CD4-positive, alpha-beta memory T cell (primary cell): ENCODE measurements at regions not wholly inside any gene's neighbourhood (a gene's known extent, or its start where the extent isn't known, plus 50 kb on each side); places are given as distances from the start of the nearest gene placed in this dataset.
"Not testable (repeated sequence)": the region's sequence is repeated elsewhere in the genome, so short reads cannot be mapped to it uniquely, and the experiment has no call there.

ENCODE experiments used
- CTCF ChIA-PET: fragments of 350-600 bp; sonication (Branson Sonifier 250); formaldehyde crosslinking; loops from one replicate; lab custom pipeline; 2021; ENCODE audit warnings: inconsistent platforms; ENCODE audit not compliant: partially characterized antibody; lab: Charles Lee
- POLR2A ChIA-PET: fragments of 350-600 bp; sonication (Branson Sonifier 250); formaldehyde crosslinking; loops from one replicate; lab custom pipeline; 2021; ENCODE audit not compliant: partially characterized antibody; lab: Charles Lee
- DNase-seq, 5 donors: peaks; one replicate each; pipeline versions ENCODE4 v3.0.0 to v3.0.0-alpha.2; 2020 to 2022; ENCODE audit warnings: mixed read lengths in 1 of 5
- H3K27ac ChIP-seq: one replicate; pipeline ENCODE4 v1.7.0; 2013; ENCODE audit warnings: low read depth, low read length
- H3K27me3 ChIP-seq: 2 replicates; pipeline ENCODE4 v1.7.0; 2013; ENCODE audit warnings: mild to moderate bottlenecking, low read length, moderate library complexity; ENCODE audit not compliant: insufficient read depth
- H3K36me3 ChIP-seq: 2 replicates; pipeline ENCODE4 v1.7.0; 2013; ENCODE audit warnings: mild to moderate bottlenecking, low read length, moderate library complexity; ENCODE audit not compliant: insufficient read depth
- H3K4me1 ChIP-seq: 2 replicates; pipeline ENCODE4 v1.7.0; 2013; ENCODE audit warnings: mild to moderate bottlenecking, low read length, moderate library complexity; ENCODE audit not compliant: insufficient read depth
- H3K4me3 ChIP-seq, 2 donors: one replicate each; pipeline ENCODE4 v1.7.0; 2013; ENCODE audit warnings: low read length in 2 of 2, mild to moderate bottlenecking in 1 of 2
- H3K9me3 ChIP-seq, 2 donors: one replicate each; pipeline ENCODE4 v1.7.0; 2013; ENCODE audit warnings: low read length in 2 of 2, control low read depth in 1 of 2; ENCODE audit not compliant: control insufficient read depth in 1 of 2
- H3K27ac Mint-ChIP-seq, 7 donors: one replicate each; pipeline ENCODE4 v1.8.0; 2020 to 2021; ENCODE audit warnings: mixed read lengths in 7 of 7, mild to moderate bottlenecking in 6 of 7, inconsistent platforms in 3 of 7, moderate library complexity in 3 of 7
- H3K27me3 Mint-ChIP-seq, 2 donors: one replicate each; pipeline ENCODE4 v1.8.0; 2020 to 2021; ENCODE audit warnings: mixed read lengths in 2 of 2
- H3K36me3 Mint-ChIP-seq, 2 donors: one replicate each; pipeline ENCODE4 v1.8.0; 2020 to 2021; ENCODE audit warnings: mixed read lengths in 2 of 2, inconsistent platforms in 1 of 2, mild to moderate bottlenecking in 1 of 2
- H3K4me1 Mint-ChIP-seq, 4 donors: one replicate each; pipeline ENCODE4 v1.8.0; 2020 to 2021; ENCODE audit warnings: mixed read lengths in 4 of 4, mild to moderate bottlenecking in 1 of 4
- H3K4me3 Mint-ChIP-seq, 8 donors: one replicate each; pipeline ENCODE4 v1.8.0; 2020 to 2021; ENCODE audit warnings: mixed read lengths in 8 of 8, mild to moderate bottlenecking in 7 of 8, moderate library complexity in 6 of 8, inconsistent platforms in 3 of 8
- H3K9me3 Mint-ChIP-seq, 8 donors: one replicate each; pipeline ENCODE4 v1.8.0; 2020 to 2021; ENCODE audit warnings: mixed read lengths in 8 of 8, mild to moderate bottlenecking in 5 of 8, inconsistent platforms in 3 of 8, moderate library complexity in 1 of 8
- intact Hi-C: fragments of 100-400 bp; cut with micrococcal nuclease; formaldehyde crosslinking; loops from one replicate; pipeline ENCODE4 v1.15.1; 2023

DNA sequence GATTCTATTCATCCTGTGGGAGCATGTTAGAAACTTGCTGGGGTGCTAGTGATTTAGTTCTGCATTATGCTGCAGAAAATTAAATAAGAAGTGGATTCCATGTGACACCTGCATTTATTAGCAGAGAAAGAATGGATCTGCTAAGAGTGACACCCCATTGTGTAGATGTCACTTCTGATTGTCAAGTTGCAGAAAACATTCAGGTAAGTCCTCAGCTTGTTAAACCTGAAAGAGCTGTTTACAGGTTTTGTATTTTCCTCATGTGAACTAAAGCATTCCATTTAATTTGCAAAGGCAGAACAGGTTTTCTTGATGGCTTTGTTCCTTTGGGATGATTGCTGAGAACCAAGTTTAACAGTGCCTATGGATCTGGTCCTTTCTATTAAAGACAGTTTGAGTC lies 238.7 kb downstream of the ABCC12 start:
- Histone ChIP-seq H3K36me3 (no peaks in the 10 kb centered on the region), H3K4me1 (no peaks in the 10 kb centered on the region), H3K4me3 (no peak overlapping the region), H3K27me3 (no peaks in the 10 kb centered on the region), H3K9me3 (no peaks in the 10 kb centered on the region), H3K27ac (no peak overlapping the region)
- Mint-ChIP-seq H3K27me3 (peaks cover 3 to 7% of the 10 kb centered on the region in 2 donors), H3K36me3 (no peaks in the 10 kb centered on the region), H3K4me1 (no peaks in the 10 kb centered on the region), H3K27ac (no peak overlapping the region), H3K9me3 (peaks cover 0 to 11% (median 5%) of the 10 kb centered on the region in 8 donors), H3K4me3 (no peak overlapping the region)
- POLR2A ChIA-PET: no interaction called here
- CTCF ChIA-PET: no interaction called here
- intact Hi-C loops: no loop called here
- no peak for DNase-seq

DNA sequence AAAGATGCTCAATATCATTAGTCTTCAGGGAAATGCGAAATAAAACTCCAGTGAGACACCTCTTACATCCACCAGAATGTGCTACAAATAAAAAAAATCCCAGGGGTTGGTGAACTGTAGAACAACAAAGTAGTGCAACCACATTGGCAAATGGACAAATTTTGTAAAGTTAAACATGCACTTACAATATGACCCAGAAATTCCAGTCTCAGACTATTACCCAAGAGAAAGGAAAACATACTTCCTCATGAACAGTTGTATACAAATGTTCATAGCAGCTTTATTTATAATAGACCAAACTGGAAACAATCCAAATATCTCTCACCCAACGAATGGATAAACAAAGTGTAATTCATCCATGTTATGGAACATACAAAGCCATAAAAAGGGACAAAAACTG lies 239.5 kb downstream of the ABCC12 start:
- no peak overlapping the region for H3K27ac Mint-ChIP-seq
- H3K36me3 Mint-ChIP-seq: no peaks in the 10 kb centered on the region
- ChIA-PET POLR2A (no interaction called here), CTCF (no interaction called here)
- peaks cover 3 to 5% of the 10 kb centered on the region in 2 donors for H3K27me3 Mint-ChIP-seq
- Histone ChIP-seq H3K27ac (no peak overlapping the region), H3K4me1 (no peaks in the 10 kb centered on the region), H3K27me3 (no peaks in the 10 kb centered on the region), H3K36me3 (no peaks in the 10 kb centered on the region), H3K9me3 (no peaks in the 10 kb centered on the region), H3K4me3 (no peak overlapping the region)
- peaks cover 0 to 12% (median 5%) of the 10 kb centered on the region in 8 donors for H3K9me3 Mint-ChIP-seq
- no peak for DNase-seq
- no peak overlapping the region for H3K4me3 Mint-ChIP-seq
- intact Hi-C loops: no loop called here
- H3K4me1 Mint-ChIP-seq: no peaks in the 10 kb centered on the region

GRCh38 chr16:47907109-47907508 lies 248.7 kb downstream of the ABCC12 start:
- CTCF ChIA-PET: no interaction called here
- no peak for DNase-seq
- no peaks in the 10 kb centered on the region for H3K9me3 ChIP-seq
- no peak overlapping the region for H3K4me3 ChIP-seq
- intact Hi-C loops: no loop called here
- H3K36me3 ChIP-seq: no peaks in the 10 kb centered on the region
- POLR2A ChIA-PET: no interaction called here
- Mint-ChIP-seq H3K27me3 (peaks cover 1 to 9% of the 10 kb centered on the region in 2 donors), H3K4me3 (no peak overlapping the region), H3K27ac (no peak overlapping the region), H3K36me3 (no peaks in the 10 kb centered on the region), H3K4me1 (no peaks in the 10 kb centered on the region), H3K9me3 (peaks cover 0 to 8% (median 7%) of the 10 kb centered on the region in 8 donors)
- H3K27me3 ChIP-seq: no peaks in the 10 kb centered on the region
- H3K27ac ChIP-seq: no peak overlapping the region
- no peaks in the 10 kb centered on the region for H3K4me1 ChIP-seq

GRCh38 chr16:47905771-47906170 lies 250.0 kb downstream of the ABCC12 start:
- DNase-seq: no peak
- Histone ChIP-seq H3K9me3 (no peaks in the 10 kb centered on the region), H3K27ac (no peak overlapping the region), H3K27me3 (no peaks in the 10 kb centered on the region), H3K4me3 (no peak overlapping the region), H3K36me3 (no peaks in the 10 kb centered on the region), H3K4me1 (no peaks in the 10 kb centered on the region)
- Mint-ChIP-seq H3K27me3 (peaks cover 1 to 8% of the 10 kb centered on the region in 2 donors), H3K36me3 (no peaks in the 10 kb centered on the region), H3K9me3 (peaks cover 0 to 8% (median 4%) of the 10 kb centered on the region in 8 donors), H3K4me1 (no peaks in the 10 kb centered on the region), H3K27ac (no peak overlapping the region), H3K4me3 (no peak overlapping the region)
- CTCF ChIA-PET: no interaction called here
- intact Hi-C loops: no loop called here
- POLR2A ChIA-PET: no interaction called here

DNA sequence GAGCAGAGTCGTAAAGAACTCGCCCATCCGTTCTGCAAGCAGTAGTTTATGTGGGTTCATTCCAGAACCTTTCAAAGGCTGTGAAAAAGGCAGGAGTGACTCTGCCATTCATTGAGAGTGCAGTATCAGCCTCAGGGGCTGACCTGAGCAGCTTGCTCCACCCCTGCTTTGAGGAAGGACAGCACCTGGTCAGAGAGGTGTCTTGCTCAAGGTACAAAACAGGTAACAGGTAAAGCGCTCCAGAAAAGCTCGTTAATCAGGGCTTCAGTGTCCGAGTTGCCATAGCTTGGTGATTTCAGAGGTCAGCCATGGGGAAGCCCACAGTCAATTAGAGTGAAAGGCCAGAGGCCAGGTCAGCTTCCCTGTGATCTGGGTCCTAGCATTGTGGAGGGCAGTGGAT lies 251.1 kb downstream of the ABCC12 start:
- no peak for DNase-seq
- Histone ChIP-seq H3K4me3 (no peak overlapping the region), H3K9me3 (no peaks in the 10 kb centered on the region), H3K4me1 (no peaks in the 10 kb centered on the region), H3K27ac (no peak overlapping the region), H3K27me3 (no peaks in the 10 kb centered on the region), H3K36me3 (no peaks in the 10 kb centered on the region)
- H3K4me3 Mint-ChIP-seq: no peak overlapping the region
- CTCF ChIA-PET: no interaction called here
- H3K36me3 Mint-ChIP-seq: no peaks in the 10 kb centered on the region
- peaks cover 0 to 8% (median 4%) of the 10 kb centered on the region in 8 donors for H3K9me3 Mint-ChIP-seq
- no peak overlapping the region for H3K27ac Mint-ChIP-seq
- intact Hi-C loops: no loop called here
- H3K4me1 Mint-ChIP-seq: no peaks in the 10 kb centered on the region
- H3K27me3 Mint-ChIP-seq: peaks cover 1 to 8% of the 10 kb centered on the region in 2 donors
- POLR2A ChIA-PET: no interaction called here

GRCh38 chr16:47903470-47903869 lies 252.3 kb downstream of the ABCC12 start:
- peaks cover 0 to 8% (median 4%) of the 10 kb centered on the region in 8 donors for H3K9me3 Mint-ChIP-seq
- no peak overlapping the region for H3K27ac Mint-ChIP-seq
- POLR2A ChIA-PET: no interaction called here
- DNase-seq: no peak
- H3K27me3 ChIP-seq: no peaks in the 10 kb centered on the region
- no peaks in the 10 kb centered on the region for H3K36me3 ChIP-seq
- H3K4me1 ChIP-seq: no peaks in the 10 kb centered on the region
- H3K9me3 ChIP-seq: no peaks in the 10 kb centered on the region
- peak overlapping the region in 1 of 8 donors; percentile 14 for H3K4me3 Mint-ChIP-seq
- no peaks in the 10 kb centered on the region for H3K4me1 Mint-ChIP-seq
- CTCF ChIA-PET: no interaction called here
- no peak overlapping the region for H3K27ac ChIP-seq
- H3K36me3 Mint-ChIP-seq: no peaks in the 10 kb centered on the region
- intact Hi-C loops: no loop called here
- H3K4me3 ChIP-seq: no peak overlapping the region
- H3K27me3 Mint-ChIP-seq: peaks cover 1 to 8% of the 10 kb centered on the region in 2 donors

GRCh38 chr16:47897105-47897504 lies 258.7 kb downstream of the ABCC12 start:
- H3K4me3 Mint-ChIP-seq, H3K27ac ChIP-seq, H3K4me1 ChIP-seq, H3K4me1 Mint-ChIP-seq, POLR2A ChIA-PET, CTCF ChIA-PET, H3K27me3 Mint-ChIP-seq, intact Hi-C loops, H3K4me3 ChIP-seq, H3K9me3 ChIP-seq, H3K36me3 ChIP-seq, H3K27ac Mint-ChIP-seq, H3K36me3 Mint-ChIP-seq, H3K27me3 ChIP-seq, DNase-seq: not testable (repeated sequence)
- peaks cover 0 to 14% (median 4%) of the 10 kb centered on the region in 8 donors for H3K9me3 Mint-ChIP-seq

DNA sequence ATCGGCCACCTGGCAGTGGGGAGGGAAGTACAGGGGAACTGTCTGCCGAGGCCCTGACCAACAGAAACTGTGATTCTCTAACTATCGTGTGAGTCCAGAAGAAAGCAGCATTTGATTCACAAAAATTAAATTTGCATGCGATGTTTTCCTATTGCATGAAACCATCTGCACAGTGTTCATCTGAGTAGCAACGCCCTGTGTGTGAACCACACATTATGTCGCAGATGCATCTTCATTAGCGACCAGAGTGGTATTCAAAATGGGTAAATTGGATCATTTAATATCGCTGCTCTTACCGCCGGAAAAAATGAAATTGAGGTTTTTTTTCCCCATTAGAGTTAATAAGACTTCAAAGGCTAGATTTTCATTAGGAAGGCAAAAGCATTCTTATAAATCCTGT lies 260.6 kb downstream of the ABCC12 start:
- H3K4me3 ChIP-seq: no peak overlapping the region
- Mint-ChIP-seq H3K36me3 (no peaks in the 10 kb centered on the region), H3K4me1 (no peaks in the 10 kb centered on the region), H3K4me3 (no peak overlapping the region), H3K27ac (no peak overlapping the region), H3K27me3 (peaks cover 3 to 6% of the 10 kb centered on the region in 2 donors), H3K9me3 (peaks cover 0 to 14% (median 5%) of the 10 kb centered on the region in 8 donors)
- no peaks in the 10 kb centered on the region for H3K9me3 ChIP-seq
- no peak overlapping the region for H3K27ac ChIP-seq
- no peaks in the 10 kb centered on the region for H3K27me3 ChIP-seq
- ChIA-PET CTCF (no interaction called here), POLR2A (no interaction called here)
- no peak for DNase-seq
- no peaks in the 10 kb centered on the region for H3K4me1 ChIP-seq
- H3K36me3 ChIP-seq: no peaks in the 10 kb centered on the region
- intact Hi-C loops: no loop called here
